Neural progenitor cell (in vitro differentiated cells): ENCODE measurements at regions not wholly inside any gene's neighbourhood (a gene's known extent, or its start where the extent isn't known, plus 50 kb on each side); places are given as distances from the start of the nearest gene placed in this dataset.

Experiments
- DNase-seq: peaks from one replicate; pipeline ENCODE4 v3.0.0-alpha.2; 2016; ENCODE audit warnings: low spot score
- H2AFZ ChIP-seq: fragments of 200-600 bp; sonication (generic); replicated peaks from 2 replicates; pipeline ENCODE4 v1.6.1; 2016; ENCODE audit warnings: antibody characterized with exemption
- H3F3A ChIP-seq: fragments of 200-600 bp; sonication (generic); 2 replicates; pipeline ENCODE4 v1.6.1; 2016; ENCODE audit warnings: antibody characterized with exemption, low read depth
- H3K27ac ChIP-seq: fragments of 200-600 bp; sonication (generic); 2 replicates; pipeline ENCODE4 v1.5.1; 2016; ENCODE audit warnings: mild to moderate bottlenecking
- H3K27me3 ChIP-seq: fragments of 200-600 bp; sonication (generic); 2 replicates; pipeline ENCODE4 v1.6.1; 2016; ENCODE audit warnings: mild to moderate bottlenecking, moderate library complexity
- H3K36me3 ChIP-seq: fragments of 200-600 bp; sonication (generic); 2 replicates; pipeline ENCODE4 v1.5.1; 2016
- H3K4me1 ChIP-seq: fragments of 200-600 bp; sonication (generic); 2 replicates; pipeline ENCODE4 v1.6.1; 2016; ENCODE audit warnings: mixed run types
- H3K4me2 ChIP-seq: fragments of 200-600 bp; sonication (generic); 2 replicates; pipeline ENCODE4 v1.6.1; 2016
- H3K4me3 ChIP-seq: fragments of 200-600 bp; sonication (generic); 2 replicates; pipeline ENCODE4 v1.5.1; 2016
- H3K79me2 ChIP-seq: fragments of 200-600 bp; sonication (generic); 2 replicates; pipeline ENCODE4 v1.6.1; 2016; ENCODE audit warnings: low read depth
- H3K9ac ChIP-seq: fragments of 200-600 bp; sonication (generic); 2 replicates; pipeline ENCODE4 v1.6.1; 2016
- H3K9me3 ChIP-seq: fragments of 200-600 bp; sonication (generic); 2 replicates; pipeline ENCODE4 v1.5.1; 2016; ENCODE audit warnings: low read depth
- H4K20me1 ChIP-seq: fragments of 200-600 bp; sonication (generic); 2 replicates; pipeline ENCODE4 v1.6.1; 2016; ENCODE audit warnings: low read depth
- H3K27ac Mint-ChIP-seq: 3 replicates; pipeline ENCODE4 v1.8.0; 2021; ENCODE audit warnings: mixed read lengths
- H3K27me3 Mint-ChIP-seq: 2 replicates; pipeline ENCODE4 v1.8.0; 2022; ENCODE audit warnings: low read depth, mild to moderate bottlenecking, inconsistent platforms, moderate library complexity, mixed read lengths; ENCODE audit not compliant: insufficient read depth
- H3K36me3 Mint-ChIP-seq: 3 replicates; pipeline ENCODE4 v1.8.0; 2021; ENCODE audit warnings: mixed read lengths
- H3K4me1 Mint-ChIP-seq: 3 replicates; pipeline ENCODE4 v1.8.0; 2021; ENCODE audit warnings: mixed read lengths
- H3K4me3 Mint-ChIP-seq: 3 replicates; pipeline ENCODE4 v1.8.0; 2021; ENCODE audit warnings: mild to moderate bottlenecking, moderate library complexity, mixed read lengths
- H3K9me3 Mint-ChIP-seq: 3 replicates; pipeline ENCODE4 v1.8.0; 2020; ENCODE audit warnings: mixed read lengths
- CTCF ChIP-seq: fragments of 200-600 bp; sonication (generic); IDR thresholded peaks from 2 replicates; pipeline ENCODE4 v1.5.1; 2017; ENCODE audit warnings: antibody characterized with exemption, mild to moderate bottlenecking
- EZH2 ChIP-seq: fragments of 200-600 bp; sonication (generic); IDR thresholded peaks from 2 replicates; pipeline ENCODE4 v1.6.1; 2017; ENCODE audit warnings: antibody characterized with exemption, mild to moderate bottlenecking, moderate library complexity
- EZH2phosphoT487 ChIP-seq: fragments of 200-600 bp; sonication (generic); IDR thresholded peaks from 2 replicates; pipeline ENCODE4 v1.6.1; 2017; ENCODE audit warnings: antibody characterized with exemption

- H3K27me3 ChIP-seq: no peaks in the 10 kb centered on the region
- H2AFZ ChIP-seq: no peak overlapping the region
- no peaks in the 10 kb centered on the region for H3K9me3 ChIP-seq
- no peaks in the 10 kb centered on the region for H3K4me1 Mint-ChIP-seq
- H3K27ac ChIP-seq: no peak overlapping the region
- no peak overlapping the region for H3K27ac Mint-ChIP-seq
- H3K9me3 Mint-ChIP-seq: no peaks in the 10 kb centered on the region
- no peak for TF ChIP-seq EZH2phosphoT487
- no peak for TF ChIP-seq EZH2
- TF ChIP-seq CTCF: no peak
- H3K4me3 ChIP-seq: no peak overlapping the region
- no peak overlapping the region for H3K4me3 Mint-ChIP-seq
- H3K36me3 Mint-ChIP-seq: no peaks in the 10 kb centered on the region
- no peaks in the 10 kb centered on the region for H3F3A ChIP-seq
- H3K9ac ChIP-seq: no peak overlapping the region
- no peak for DNase-seq
- H3K79me2 ChIP-seq: no peaks in the 10 kb centered on the region
- no peaks in the 10 kb centered on the region for H3K27me3 Mint-ChIP-seq
- no peaks in the 10 kb centered on the region for H4K20me1 ChIP-seq
- no peaks in the 10 kb centered on the region for H3K4me1 ChIP-seq
- H3K36me3 ChIP-seq: no peaks in the 10 kb centered on the region
- no peak overlapping the region for H3K4me2 ChIP-seq
Observed at GRCh38 chr18:60950634-60951033, 382.6 kb upstream of the CDH20 start.

DNA sequence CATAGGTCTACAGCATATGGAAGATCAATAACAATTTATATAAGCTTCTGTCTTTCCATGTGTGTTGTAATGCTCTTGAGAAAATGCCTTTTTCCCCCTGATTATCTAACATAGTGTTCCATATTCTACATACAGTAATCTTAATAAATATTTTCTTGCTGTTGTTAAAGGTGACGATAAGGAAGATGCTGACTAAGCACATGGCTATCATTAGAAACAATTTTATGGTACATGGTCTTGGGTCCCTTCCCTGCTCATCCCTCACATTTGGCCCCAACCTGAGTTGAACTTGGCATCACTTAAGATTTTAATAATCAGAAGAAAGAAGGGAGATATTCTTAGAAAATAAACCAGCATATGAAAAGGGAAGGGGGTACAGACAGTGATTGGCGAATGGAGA lies 382.1 kb upstream of the CDH20 start:
- no peak overlapping the region for H3K9ac ChIP-seq
- H3K36me3 Mint-ChIP-seq: no peaks in the 10 kb centered on the region
- no peak overlapping the region for H3K4me3 Mint-ChIP-seq
- no peaks in the 10 kb centered on the region for H3K36me3 ChIP-seq
- no peak overlapping the region for H3K27ac ChIP-seq
- DNase-seq: no peak
- no peaks in the 10 kb centered on the region for H4K20me1 ChIP-seq
- H3K27me3 Mint-ChIP-seq: no peaks in the 10 kb centered on the region
- no peaks in the 10 kb centered on the region for H3K79me2 ChIP-seq
- H3K9me3 ChIP-seq: no peaks in the 10 kb centered on the region
- no peaks in the 10 kb centered on the region for H3F3A ChIP-seq
- H2AFZ ChIP-seq: no peak overlapping the region
- no peaks in the 10 kb centered on the region for H3K9me3 Mint-ChIP-seq
- no peak overlapping the region for H3K4me3 ChIP-seq
- no peaks in the 10 kb centered on the region for H3K27me3 ChIP-seq
- no peaks in the 10 kb centered on the region for H3K4me1 Mint-ChIP-seq
- no peak overlapping the region for H3K27ac Mint-ChIP-seq
- H3K4me1 ChIP-seq: no peaks in the 10 kb centered on the region
- TF ChIP-seq CTCF (no peak), EZH2 (no peak), EZH2phosphoT487 (no peak)
- no peak overlapping the region for H3K4me2 ChIP-seq

- Histone ChIP-seq H2AFZ (no peak overlapping the region), H3K36me3 (no peaks in the 10 kb centered on the region), H3K9ac (no peak overlapping the region), H3K4me1 (peaks cover 11% of the 10 kb centered on the region), H3K9me3 (no peaks in the 10 kb centered on the region), H3K27me3 (no peaks in the 10 kb centered on the region), H3K27ac (no peak overlapping the region), H3K4me3 (no peak overlapping the region), H3F3A (no peaks in the 10 kb centered on the region), H3K4me2 (no peak overlapping the region), H4K20me1 (no peaks in the 10 kb centered on the region), H3K79me2 (no peaks in the 10 kb centered on the region)
- H3K9me3 Mint-ChIP-seq: no peaks in the 10 kb centered on the region
- H3K36me3 Mint-ChIP-seq: no peaks in the 10 kb centered on the region
- TF ChIP-seq EZH2phosphoT487 (no peak), EZH2 (no peak), CTCF (no peak)
- H3K4me3 Mint-ChIP-seq: no peak overlapping the region
- no peak overlapping the region for H3K27ac Mint-ChIP-seq
- peaks cover 6% of the 10 kb centered on the region for H3K4me1 Mint-ChIP-seq
- peaks cover 2% of the 10 kb centered on the region for H3K27me3 Mint-ChIP-seq
- no peak for DNase-seq
Observed at GRCh38 chr18:60962625-60963024, 370.6 kb upstream of the CDH20 start.

DNA sequence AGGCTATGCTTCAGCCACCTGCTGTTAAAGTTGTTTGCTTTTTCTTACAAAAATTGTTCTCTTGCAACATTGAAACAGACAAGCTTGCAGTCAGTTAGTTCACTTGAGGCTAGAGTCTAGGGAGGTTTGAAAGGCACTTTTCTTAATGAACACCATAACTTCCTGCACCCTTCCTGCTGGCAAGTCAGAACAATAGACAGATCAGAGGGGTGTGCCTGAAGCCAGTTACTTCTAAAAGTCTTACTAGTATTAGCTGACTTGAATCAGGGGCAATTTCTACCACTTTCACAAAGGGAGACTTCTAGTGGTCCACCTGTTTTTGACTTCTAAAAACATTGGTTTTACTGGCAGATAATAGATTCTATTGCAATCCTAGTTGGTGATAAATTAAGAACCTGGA lies 367.4 kb upstream of the CDH20 start:
- H3K9ac ChIP-seq: no peak overlapping the region
- H3K27me3 ChIP-seq: no peaks in the 10 kb centered on the region
- no peaks in the 10 kb centered on the region for H3K36me3 ChIP-seq
- Mint-ChIP-seq H3K4me3 (no peak overlapping the region), H3K27ac (no peak overlapping the region), H3K27me3 (peaks cover 2% of the 10 kb centered on the region), H3K4me1 (peaks cover 6% of the 10 kb centered on the region), H3K9me3 (no peaks in the 10 kb centered on the region), H3K36me3 (no peaks in the 10 kb centered on the region)
- no peaks in the 10 kb centered on the region for H3K9me3 ChIP-seq
- H2AFZ ChIP-seq: peak overlapping the region; percentile 55
- TF ChIP-seq EZH2phosphoT487 (no peak), EZH2 (no peak), CTCF (no peak)
- H4K20me1 ChIP-seq: no peaks in the 10 kb centered on the region
- no peak overlapping the region for H3K27ac ChIP-seq
- no peak overlapping the region for H3K4me3 ChIP-seq
- peaks cover 11% of the 10 kb centered on the region for H3K4me1 ChIP-seq
- H3F3A ChIP-seq: no peaks in the 10 kb centered on the region
- H3K79me2 ChIP-seq: no peaks in the 10 kb centered on the region
- peak overlapping the region; percentile 14 for H3K4me2 ChIP-seq
- peak; percentile 5 for DNase-seq
